ENCODE measurements at regions not wholly inside any gene's neighbourhood (a gene's known extent, or its start where the extent isn't known, plus 50 kb on each side); places are given as distances from the start of the nearest gene placed in this dataset.

DNA sequence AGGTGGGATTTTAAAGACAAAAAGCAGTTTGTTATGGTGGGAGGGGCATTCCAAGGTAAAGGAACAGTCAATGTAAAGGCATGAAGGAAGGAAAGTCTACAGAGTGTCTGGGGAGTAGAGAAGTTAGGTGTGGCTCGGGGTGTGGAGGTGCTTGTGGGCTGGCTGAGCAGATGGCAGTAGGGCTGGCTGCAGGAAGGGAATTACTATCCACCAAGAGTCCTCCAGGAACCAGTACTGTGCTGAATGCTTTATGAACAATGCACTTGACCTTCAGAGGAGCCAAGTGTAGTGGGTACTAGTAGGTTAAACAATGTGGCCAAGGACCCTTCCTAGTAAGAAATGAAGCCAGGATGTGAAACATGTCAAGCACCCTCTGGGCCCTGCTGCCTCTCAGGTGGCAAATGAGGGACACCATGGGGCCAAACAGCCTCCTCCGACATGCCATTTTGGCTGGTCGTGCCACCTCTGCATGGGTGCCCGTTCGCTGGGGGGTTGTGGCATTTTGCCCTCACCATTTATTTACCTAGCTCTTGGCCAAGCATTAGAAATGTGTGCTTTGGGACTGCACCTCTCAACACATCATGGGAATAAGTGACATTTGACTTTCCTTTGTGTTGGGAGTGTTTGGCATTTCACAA, 123.6 kb upstream of the TENM4 start:
- ChIA-PET CTCF (no interaction called here), POLR2A (no interaction called here)

DNA sequence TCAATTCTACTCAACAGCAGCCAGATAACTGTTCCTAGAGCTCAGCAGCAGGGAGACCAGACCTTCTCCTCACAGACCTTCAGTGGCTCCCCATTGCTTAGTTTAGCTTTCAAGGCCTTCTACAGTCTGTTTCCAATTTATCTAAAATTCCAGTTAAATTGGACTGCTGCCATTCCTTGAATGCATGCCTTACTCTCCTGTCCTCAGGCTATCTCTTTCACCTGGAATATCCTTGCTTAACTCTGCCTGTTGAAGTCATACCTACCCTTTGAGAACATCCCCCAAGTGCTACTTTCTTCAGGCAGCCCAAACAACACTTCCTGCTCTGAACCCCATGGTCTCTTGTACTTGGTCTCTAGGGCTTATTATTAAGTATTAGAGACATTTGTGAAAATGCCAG, 120.7 kb upstream of the TENM4 start:
- ChIA-PET CTCF (no interaction called here), POLR2A (no interaction called here)

DNA sequence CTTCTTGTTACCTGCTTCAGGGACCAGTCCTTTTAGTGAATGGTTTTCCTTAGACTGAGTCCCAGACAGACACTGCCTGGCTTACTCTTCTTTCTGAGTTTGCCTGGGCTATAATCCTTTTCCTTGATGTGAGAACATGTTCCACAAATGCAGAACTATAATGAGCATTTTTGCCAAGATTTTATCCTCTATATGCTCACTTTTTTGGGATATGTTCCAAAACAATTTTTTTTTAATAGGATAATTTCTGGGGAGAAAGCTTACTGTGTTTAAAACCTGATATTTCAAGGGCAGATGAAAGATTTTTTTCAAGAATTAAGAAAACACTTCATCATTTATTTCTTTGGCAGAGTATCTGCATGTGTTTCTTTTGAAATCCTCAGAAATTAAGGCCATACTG, 110.0 kb upstream of the TENM4 start:
- ChIA-PET CTCF (no interaction called here), POLR2A (no interaction called here)

DNA sequence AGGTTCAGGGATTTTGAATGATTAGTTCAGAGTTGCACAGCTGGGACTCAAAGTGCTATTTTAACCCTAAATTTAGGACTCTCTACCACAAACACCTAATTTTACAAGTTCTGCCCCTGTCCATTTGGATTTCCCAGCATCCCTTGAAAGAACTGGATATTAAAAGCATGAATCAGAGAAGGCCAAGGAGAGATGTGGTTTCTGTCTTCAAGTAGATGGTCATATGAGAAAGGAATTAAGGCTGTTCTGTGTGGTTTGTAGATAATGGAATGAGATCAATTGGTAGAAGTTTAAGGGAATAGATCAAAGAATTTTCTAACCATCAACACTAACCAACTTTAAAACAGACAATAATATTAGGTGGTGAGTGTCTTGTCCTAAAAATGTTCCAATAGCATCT, 106.4 kb upstream of the TENM4 start:
- ChIA-PET CTCF (no interaction called here), POLR2A (no interaction called here)

DNA sequence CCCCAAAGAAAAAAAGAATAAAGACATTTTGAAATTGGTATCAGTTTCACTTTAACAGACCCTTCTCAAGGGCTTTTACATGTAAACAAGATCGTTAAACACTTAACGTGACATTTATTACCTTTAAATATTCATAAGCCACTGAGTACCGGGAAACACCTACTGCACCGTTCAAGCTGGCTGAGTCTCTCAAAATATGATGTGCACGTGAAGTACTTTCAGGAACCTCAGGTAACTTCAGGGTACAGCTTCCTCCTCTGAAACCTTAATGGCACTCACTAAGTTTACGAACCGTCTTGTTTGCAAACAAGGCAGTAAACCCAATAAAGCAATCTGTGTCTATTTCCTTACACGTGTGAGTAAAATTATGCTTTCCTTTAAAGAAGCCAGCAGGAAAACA, 105.5 kb upstream of the TENM4 start:
- ChIA-PET POLR2A (no interaction called here), CTCF (no interaction called here)

DNA sequence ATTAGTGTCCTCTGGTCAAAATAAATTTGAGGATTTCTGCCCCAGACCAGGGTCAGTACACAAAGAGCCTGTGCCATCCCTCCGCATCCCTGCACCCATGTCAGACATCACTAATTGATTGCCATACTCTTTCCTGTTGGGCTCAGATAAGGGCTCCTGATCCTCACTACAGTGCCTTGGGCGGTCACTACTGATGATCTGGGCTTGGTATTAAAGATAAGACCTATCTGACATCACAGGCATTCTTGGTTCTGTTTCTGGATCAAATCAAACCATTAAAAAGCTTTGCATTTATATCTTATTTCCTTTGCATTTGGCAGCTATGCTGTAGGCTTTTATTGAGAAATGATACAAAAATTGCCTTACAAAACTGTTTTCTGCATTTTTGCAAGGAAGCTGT, 103.5 kb upstream of the TENM4 start:
- ChIA-PET POLR2A (no interaction called here), CTCF (no interaction called here)

DNA sequence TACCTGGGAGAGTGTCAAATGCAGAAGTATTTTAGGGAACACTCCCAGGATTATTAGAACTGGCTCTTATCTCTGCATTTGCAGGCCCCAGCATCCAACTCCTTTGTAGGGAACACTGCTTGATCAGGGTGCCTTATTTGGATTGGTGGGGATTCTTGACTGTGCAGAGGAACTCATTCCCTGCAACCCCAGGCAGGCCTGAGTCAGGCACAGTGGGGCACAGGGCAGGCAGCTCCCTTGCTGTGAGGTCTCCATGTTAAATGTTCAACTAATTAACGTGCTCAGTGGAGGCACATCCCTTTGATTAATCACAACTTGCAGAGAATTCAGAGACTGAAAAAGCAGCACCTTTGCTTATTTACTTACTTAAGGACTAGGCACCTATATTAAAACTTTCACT, 102.3 kb upstream of the TENM4 start:
- POLR2A ChIA-PET: no interaction called here
- CTCF ChIA-PET: no interaction called here

DNA sequence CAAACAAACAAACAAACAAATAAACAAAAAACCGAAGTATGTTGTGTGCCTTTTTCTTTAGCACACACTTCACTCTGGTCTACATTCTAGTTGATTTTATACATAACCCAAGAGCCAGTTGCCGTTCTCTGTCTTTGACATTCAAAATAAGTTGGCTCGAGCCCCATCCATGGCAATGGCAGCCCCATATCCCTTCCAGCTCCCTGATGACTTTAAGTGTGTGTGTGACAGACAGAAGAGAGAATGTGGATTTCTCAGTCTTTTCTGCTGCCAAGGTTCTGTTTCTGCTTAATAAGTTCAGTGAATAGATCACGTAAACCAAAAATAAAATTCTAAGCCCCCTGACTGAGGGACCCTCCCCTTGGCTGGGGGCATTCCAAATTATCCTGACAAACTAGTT, 100.6 kb upstream of the TENM4 start:
- POLR2A ChIA-PET: no interaction called here
- CTCF ChIA-PET: no interaction called here

DNA sequence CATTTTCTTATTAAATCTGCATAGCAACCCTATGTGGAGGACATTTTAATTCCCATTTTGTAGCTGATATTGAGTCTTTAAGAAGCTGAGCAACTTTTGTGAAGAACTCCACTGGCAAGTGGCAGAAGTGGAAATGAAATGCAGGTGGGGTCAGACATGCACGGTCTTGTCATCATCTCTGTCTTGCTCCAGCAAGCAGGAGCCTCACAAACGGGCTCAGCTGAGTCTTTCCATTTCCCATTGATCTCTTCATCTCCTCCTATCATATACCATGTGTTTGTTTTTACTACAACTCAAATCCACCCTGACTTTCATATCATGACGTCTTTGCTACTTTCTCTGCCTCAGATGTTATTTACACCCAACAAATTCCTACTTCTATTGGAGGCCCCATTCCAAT, 97.9 kb upstream of the TENM4 start:
- CTCF ChIA-PET: no interaction called here

DNA sequence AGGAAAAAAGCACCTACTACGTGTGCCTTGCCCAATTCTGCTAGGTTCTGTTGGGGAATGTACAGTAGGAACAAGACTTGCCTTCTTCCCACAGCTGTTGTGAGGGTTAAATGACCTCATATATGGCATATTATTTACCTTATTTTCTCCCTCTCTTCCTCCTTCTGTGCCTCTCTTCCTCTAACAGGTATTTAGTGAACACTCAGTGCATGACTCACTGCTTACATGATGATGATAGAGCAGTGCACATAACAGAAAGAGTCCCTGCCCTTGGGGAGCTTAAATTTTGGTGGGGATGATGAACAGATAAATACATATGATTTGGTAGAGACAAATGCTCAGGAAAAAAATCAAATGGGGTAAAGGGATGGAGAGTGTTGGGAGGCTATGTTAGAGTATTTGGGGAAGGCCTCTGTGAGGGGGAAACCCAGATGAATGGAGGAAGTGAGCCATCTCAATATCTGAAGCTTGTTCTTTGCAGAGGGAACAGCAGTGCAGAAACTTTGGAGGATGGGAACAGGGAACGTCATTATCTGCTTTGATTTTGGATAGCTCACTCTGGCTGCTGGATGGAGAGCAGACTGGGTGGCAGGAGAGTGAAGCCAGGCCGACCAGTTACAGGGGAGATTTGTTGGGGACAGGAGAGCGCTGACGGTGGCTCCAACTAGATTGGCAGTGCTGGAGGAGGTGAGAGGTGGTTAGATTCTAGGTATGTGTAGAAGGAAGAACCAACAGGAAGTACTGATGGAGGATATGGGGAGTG, 95.5 kb upstream of the TENM4 start:
- ChIA-PET CTCF (no interaction called here), POLR2A (no interaction called here)

More for the DNA sequence above, 97.9 kb upstream of the TENM4 start:
- POLR2A ChIA-PET: no interaction called here

DNA sequence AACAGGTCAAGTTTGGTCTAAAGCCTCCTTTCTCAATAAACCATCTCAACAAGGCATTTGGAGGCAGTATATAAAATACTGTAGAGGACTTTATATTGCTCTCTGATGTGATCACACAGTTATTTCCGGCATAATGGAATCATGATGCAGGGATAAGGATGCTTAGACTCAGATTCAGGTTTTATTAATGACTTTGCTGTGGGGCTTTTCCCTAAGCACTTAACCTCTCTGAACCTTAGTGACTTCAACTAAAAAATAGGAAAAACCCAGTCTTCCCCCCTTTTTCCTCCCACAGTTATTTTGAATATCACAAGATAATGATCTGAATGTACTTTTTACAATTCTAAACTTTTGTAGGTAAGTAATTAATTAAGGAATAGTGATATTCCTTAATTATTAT, 94.8 kb upstream of the TENM4 start:
- POLR2A ChIA-PET: no interaction called here
- CTCF ChIA-PET: no interaction called here

DNA sequence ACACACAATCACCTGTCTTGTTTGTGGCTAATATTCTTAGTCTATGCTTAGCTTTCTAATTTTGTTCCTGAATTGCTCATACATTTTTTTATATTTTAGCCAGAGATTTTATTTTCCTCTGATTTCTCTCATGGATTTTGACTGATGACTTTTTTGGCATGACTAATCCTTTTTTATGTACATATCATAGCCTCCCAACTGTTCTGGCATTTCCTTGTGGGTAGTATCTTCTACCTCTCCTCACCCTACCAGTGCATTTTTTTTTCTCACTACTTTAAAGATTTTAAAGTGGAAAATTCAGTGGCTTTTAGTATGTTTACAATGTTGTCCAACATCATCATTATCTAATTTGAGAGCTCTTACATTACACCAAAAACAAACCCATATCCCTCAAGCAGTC, 84.4 kb upstream of the TENM4 start:
- POLR2A ChIA-PET: no interaction called here
- CTCF ChIA-PET: no interaction called here

DNA sequence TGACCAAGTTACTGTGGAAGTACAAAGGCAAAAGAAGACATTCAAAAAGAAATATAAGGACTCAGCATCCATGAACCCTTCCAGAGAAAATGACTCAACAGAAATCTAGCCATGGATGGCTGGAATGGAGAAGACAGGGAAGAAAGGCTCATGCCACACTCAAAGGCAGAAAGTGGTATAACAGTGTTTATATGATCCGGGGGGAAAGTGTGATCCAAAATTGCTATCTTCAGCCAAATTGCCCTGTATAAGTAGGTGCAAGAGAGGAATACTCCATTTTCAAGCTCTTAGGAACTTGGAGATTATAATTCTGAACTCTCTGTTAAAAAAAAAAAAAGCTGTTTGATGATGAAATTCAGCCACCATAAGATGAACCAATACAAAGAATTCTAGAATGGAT, 81.8 kb upstream of the TENM4 start:
- POLR2A ChIA-PET: interaction anchor here (0.5 kb wide), 1 partner anchor 115 kb away, joined by 3 read pairs; no protein-coding TSS in a partner anchor
- CTCF ChIA-PET: no interaction called here

DNA sequence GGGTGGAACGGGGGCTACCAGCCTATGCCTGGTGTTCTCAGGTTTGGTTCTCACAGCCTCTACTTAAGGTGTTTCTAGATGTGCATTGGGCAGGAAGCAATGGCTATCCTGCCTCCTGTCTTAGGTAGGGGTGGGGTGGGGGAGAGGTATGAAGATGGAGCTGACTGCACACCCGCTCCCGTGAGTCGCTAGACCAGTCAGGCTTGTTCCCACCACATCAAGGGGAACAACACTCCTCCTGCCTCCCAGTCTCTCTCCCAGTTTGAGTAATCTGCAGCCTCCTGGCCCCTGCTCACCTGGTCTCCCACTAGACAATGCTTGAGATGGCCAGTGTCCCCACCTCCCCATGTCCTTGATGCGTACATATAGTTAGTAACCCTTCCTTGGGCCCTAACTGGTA, 79.3 kb upstream of the TENM4 start:
- POLR2A ChIA-PET: no interaction called here
- CTCF ChIA-PET: no interaction called here

DNA sequence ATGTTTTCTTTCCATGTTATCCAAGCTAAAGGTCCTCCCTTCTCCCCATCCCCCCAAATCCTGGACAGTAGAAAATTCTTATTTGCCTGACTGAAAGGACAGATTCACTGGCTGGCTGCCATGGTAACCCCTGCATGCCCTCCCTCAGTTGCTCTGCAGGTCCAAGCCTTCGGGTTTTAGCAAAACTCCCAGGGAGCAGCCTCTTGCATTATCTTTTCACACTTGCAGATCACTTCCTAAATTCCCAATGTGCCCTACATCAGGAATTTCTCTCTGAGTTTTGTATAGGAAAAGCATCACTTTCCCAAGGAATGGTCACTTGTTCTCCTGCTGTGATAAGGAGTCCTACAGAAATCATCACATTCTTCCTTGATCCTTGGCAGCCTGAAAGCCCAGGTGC, 75.0 kb upstream of the TENM4 start:
- CTCF ChIA-PET: no interaction called here
- POLR2A ChIA-PET: no interaction called here

DNA sequence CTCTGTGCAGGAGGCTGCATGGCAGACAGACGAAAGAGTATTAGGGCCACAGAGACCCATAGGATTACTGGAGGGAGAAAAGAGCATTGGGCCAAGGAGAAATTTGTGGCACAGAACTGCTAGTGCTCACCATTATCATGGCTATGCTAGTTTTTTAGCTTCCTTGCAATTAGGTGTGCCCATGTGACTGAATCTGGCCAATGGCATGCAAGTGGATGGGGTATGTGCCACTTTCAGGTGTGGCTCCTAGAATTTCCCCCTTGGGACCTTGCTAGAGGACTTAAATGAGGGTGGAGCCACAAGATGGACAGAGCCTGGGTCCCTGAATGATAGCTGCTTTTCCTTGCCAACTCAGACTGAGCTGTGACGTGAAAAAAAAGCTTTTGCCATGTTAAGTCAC, 73.9 kb upstream of the TENM4 start:
- ChIA-PET CTCF (no interaction called here), POLR2A (no interaction called here)

DNA sequence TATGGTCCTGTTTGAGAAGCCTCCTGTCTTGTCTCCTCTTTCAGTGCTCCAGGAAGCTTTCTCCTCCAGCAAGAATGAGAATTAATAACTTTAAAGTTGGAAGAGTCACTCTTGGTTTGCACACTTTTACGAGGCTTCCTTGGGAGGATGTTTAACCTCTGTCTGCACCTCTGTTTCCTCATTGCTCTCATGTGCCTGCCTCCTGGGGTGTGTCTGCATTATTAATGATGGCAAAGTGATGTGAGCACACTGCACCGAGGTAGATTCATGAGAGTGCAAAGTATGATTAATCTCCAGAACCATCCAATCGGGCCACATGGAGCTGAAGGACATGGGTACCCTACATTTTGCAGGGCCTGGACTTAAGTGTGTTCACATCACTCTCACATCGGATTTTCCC, 73.5 kb upstream of the TENM4 start:
- CTCF ChIA-PET: no interaction called here

DNA sequence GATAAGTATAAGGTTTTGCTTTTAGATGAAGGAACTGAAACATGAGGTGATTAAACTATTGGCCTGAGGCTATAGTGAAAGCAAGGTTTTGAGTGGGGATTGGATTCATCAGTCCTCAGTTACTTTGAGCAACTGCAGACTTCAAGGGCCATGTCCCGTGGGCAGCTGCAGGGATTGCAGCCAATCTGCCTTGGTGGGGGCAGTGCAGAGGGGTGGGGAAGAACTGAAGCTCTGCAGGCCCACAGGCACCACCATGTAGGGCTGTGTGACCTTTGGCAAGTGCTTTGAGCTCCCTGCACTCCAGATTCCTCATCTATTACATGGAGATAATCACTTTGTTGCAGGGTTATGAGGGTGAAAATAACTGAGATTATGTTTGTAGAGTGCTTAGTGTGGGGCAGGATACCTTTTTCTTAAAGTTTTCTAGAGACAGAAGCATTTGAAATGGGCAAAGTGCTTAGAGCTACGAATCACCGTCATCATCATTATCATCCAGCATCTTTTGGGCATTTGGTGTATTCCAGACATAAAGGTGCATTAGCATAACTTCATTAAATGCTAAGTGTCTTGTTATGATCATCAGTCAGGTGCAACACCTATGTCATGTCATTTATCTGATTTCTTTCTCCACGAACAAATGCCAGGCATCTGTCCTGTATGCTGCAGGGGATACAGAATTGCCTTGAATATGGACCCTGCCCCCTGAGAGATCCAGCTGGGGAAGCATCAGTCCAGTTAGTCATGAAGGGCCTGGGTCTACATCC, 72.1 kb upstream of the TENM4 start:
- ChIA-PET CTCF (no interaction called here), POLR2A (no interaction called here)

More for the DNA sequence above, 73.5 kb upstream of the TENM4 start:
- POLR2A ChIA-PET: no interaction called here

DNA sequence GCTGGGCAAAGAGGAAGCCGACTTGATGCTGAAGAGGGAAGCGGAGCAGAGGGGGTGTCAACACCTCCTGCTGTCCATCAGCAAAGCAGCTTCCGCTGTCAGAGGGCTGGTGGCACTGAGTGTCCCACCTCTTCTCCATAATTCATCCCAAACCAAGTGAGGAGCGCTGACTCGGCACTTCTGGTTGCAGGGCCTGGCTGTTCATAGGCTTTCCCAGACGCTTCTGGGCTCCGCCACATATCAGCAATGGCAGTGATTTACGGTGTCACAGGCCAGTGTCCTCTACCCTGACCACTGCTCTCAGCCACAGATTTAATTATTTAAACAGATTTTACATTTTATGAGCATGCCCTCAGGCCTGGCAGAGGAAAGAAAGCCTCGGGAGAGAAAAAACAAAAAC, 70.1 kb upstream of the TENM4 start:
- CTCF ChIA-PET: no interaction called here
- POLR2A ChIA-PET: no interaction called here

DNA sequence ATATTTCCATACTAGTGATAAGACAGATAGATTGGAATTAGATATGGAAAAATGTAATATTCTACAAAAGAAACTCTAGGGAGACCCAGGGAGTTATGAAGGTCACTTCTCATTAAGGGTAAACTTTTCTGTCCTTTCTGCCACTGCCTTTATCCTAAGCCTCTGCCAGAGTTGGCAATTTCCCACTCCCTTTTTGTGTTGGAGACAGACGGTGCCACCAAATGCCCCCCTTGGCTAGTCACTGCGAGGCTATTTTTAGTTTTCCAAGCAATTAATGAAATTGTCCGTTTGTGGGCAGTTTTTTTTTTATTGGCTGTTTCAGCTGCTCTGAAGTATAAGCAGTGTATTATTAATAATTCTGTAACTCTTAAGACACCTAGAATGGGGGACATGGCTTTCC, 67.6 kb upstream of the TENM4 start:
- POLR2A ChIA-PET: no interaction called here
- CTCF ChIA-PET: no interaction called here

DNA sequence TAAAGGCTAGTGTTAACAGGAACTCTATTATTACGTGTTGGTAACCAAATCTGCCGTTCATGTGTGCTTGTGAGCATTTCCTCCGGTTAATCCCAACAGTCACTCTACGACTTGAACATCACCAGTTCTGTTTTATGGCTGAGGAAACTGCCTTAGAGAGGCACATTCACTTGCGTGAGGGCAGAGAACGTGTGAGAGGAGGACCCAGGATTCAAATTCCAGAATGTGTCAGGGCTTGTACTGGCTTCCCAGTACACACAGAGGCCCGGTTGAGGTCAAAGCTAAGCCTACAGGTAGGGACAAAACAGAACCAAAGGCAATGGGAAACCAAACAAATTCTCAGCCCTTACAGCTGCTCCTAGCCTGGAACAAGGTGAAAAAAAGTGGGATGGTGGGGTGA, 66.9 kb upstream of the TENM4 start:
- CTCF ChIA-PET: no interaction called here

More for the DNA sequence above, 66.9 kb upstream of the TENM4 start:
- POLR2A ChIA-PET: no interaction called here
